Amniotic stem cell (primary cell): ENCODE measurements at regions not wholly inside any gene's neighbourhood (a gene's known extent, or its start where the extent isn't known, plus 50 kb on each side); places are given as distances from the start of the nearest gene placed in this dataset.
"Not testable (repeated sequence)": the region's sequence is repeated elsewhere in the genome, so short reads cannot be mapped to it uniquely, and the experiment has no call there.

Experiments used
- DNase-seq: peaks from one replicate; lab custom pipeline; 2025; lab: John Stamatoyannopoulos, UW

DNA sequence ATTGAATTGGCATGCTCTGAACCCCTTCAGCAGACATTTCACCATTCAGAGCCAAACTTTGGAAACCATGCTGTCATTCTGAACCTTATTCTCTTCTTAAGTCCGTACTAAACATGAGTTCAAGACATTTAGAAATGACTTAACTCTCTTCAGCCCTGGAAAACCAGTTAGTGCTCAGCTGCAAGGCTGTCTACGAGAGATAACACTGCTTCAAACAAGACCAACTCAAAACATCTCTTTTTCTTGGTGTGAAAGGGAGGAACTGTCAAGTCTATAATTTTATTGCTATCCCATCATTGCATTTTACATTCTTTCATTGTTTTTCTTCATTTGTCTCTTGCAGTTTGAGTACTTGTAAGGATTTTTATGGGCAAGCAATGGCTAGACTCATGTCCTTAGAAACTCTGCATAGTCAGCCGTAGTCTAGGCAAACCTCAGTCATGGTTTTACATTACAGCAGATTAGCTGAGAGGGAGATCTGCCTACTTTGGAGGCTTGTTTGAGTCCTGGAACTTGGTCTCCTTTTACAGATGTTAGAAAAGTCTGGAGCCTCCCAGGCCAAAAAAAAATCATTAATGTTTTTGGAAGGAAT lies 120.6 kb upstream of the JADE1 start:
- no peak for DNase-seq

DNA sequence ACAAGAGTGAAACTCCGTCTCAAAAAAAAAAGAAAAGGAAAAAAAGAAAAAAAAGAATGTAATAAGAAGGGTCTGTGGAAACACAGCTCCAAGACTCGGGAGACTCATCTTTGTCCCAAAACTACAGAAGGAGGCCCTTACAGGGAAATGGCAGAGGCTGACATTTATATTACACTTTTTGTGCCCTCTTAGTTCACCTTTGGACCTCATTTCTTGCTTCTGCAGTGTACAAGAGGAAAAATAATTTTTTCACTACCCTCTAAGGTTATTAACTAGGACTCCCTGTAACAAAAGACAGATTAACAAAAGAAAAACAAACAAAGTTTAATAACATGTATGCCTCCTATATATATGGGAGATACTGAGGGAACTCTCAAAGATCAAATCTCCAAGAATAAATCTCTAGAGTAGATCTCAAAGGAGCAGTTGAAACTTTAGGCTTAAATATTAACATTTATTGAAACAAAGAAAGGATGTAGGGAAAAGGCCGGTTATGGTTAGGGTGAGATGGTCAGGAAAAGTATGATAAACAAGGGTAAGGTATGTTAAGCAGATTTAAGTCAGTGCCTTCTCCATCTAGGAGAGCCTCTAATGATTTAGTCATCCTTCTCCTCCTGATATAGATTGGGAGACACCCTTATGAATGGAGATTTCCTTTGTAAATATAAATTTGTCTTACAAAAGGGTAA lies 121.3 kb upstream of the JADE1 start:
- no peak for DNase-seq

DNA sequence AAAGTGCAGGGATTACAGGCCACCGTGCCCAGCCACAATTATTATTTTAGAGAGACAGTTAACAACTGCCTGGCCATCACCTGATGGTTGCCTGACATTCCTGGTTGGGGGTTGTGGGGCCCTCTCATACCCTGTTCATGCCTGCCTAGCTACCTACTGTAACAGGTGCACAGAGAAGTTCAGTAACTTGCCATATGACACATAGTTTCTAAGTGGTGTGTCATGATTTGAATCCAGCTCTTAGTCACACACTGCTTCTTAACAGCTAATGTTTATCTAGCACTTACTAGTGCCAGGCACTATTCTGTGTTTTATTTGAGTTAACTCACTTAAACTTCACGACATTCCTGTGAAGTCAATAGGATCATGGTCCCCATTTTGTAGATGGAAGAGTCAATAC lies 122.7 kb upstream of the JADE1 start:
- DNase-seq = no peak

DNA sequence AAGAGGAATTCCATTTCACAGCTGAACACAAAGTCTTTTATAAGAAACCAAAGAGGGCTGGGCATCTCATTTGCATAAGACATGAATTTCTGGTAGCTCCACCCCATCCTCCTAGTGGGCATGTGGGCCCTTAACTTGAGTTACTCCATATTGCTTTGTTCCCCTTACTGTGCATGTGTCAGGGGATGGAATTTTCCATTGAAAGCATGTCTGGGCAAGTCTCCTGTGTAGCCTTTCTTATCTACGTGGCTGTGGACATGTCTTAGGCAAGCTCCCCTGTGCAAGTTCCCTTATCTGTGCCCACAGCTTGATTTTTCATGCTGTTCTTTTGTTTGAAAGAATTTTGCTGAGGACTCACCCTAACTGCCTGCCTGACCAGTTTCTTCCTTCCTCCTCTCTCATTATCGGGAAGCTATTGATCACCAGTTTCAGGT lies 123.5 kb upstream of the JADE1 start:
- DNase-seq = no peak

DNA sequence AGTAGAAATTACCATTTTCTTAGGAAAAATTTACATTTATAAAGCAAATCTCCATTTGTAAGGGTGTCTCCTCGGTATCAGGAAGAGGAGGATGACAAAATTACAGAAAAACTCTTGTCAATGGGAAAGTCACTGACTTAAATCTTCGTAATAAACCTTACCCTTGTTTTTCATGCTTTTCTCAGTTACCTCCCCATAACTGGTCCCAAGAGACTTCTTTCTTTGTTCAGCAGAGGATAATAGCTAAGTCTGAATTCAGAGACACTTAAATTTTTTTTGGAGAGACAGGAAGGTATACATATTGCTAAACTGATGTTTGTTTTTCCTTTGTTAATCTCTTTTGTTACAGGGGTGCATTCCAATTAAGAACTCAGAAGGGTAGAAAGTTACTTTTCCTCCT lies 125.5 kb upstream of the JADE1 start:
- DNase-seq = no peak

DNA sequence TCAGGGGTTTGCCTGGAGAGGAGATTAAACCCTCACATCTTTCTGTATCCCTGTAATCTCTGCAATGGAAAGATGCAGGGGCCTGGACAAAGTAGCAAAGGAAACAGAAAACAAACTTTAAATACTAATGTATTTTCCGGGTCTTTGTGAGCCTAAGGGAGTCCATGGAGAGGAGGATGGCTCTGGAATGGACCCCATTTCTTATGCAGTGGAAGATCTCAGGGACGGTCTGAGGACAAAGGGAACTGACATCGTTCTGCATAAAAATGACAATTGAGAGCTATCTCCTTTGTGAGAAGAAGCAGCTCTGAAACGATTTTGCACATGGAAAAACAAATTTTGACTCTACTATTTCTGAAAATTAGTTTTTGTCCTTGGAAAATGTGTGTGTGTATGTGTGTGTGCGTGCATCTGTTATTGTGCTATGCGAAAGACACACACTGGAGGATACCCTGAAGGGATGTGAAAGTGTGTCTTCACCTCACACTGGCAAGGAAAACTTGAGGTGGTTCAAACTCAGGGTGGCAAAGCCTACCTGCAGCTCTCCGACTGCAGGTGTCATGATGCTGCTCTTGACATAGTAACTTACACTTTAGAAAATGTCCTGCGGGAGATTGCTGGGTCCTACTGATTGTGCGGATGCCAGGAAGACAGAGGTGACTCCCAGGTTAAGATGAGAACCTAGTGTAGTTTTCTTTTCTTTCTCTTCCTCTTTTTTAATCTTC lies 126.4 kb upstream of the JADE1 start:
- no peak for DNase-seq

DNA sequence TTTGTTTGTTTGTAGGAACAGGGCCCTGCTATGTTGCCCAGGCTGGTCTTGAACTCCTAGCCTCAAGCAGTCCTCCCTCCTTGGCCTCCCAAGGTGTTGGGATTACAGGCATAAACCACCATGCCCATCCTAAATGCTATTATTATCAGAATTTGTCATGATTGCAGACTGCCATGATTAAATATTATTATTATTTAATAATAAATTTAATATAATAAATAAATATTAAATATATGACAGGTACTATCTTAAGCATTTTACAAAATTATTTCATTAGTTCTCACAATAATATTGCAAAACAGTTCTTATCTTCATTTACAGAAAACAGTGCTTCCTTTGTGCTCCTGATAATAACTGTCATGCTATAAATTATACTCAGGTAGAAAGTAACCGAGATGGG lies 133.4 kb upstream of the JADE1 start:
- DNase-seq = no peak

DNA sequence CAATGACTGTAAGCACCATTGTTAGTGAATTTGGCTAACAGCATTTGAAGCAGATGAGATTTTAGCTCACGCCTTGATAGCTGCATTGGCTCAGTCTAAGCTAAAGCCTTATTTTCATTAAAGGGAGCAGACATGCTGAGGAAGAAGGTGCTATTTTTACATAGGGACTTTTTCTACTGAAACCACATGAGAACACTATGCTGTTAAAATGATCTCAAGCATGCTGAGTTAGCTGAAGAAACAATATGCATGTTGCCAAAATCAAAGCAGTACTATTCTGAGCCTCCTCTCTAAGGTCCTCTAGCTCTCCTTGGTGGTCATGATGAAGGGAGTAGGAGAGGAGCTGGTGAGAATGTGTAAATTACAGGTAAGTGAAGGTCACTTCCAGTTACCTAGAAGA lies 134.4 kb upstream of the JADE1 start:
- no peak for DNase-seq

DNA sequence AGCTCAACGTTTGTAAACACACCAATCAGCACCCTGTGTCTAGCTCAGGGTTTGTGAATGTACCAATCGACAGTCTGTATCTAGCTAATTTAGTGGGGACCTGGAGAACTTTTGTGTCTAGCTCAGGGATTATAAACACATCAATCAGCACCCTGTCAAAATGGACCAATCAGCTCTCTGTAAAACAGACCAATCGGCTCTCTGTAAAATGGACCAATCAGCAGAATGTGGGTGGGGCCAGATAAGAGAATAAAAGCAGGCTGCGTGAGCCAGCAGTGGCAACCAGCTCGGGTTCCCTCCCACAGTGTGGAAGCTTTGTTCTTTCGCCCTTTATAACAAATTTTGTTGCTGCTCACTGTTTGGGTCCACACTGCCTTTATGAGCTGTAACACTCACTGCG lies 136.3 kb upstream of the JADE1 start:
- not testable (repeated sequence) for DNase-seq

DNA sequence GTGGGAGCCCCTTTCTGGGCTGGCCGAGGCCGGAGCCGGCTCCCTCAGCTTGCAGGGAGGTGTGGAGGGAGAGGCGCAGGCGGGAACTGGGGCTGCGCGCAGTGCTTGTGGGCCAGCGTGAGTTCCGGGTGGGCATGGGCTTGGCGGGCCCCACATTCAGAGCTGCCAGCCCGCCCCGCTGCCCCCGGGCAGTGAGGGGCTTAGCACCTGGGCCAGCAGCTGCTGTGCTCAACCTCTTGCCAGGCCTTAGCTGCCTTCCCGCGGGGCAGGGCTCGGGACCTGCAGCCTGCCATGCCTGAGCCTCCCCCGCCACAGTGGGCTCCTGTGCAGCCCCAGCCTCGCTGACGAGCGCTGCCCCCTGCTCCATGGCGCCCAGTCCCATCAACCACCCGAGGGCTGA lies 136.9 kb upstream of the JADE1 start:
- DNase-seq = not testable (repeated sequence)

DNA sequence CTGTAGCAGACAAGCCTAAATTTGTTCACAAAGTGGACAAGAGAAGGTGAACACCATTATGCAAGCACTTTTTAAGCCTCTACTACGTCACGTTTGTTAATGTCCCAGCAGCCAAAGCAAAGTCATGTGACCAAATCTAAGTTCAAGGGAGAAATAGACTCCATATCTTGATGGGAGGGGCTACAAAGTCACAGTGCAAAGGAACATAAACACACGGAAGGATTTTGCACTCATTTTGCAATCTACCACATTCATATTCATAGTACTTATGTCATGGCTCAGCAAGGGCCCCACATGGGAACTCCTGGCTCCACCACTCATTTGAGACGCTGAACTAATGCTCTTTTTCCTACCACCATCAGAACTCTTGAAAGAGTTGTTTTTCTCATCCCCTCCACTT lies 139.0 kb upstream of the JADE1 start:
- no peak for DNase-seq

DNA sequence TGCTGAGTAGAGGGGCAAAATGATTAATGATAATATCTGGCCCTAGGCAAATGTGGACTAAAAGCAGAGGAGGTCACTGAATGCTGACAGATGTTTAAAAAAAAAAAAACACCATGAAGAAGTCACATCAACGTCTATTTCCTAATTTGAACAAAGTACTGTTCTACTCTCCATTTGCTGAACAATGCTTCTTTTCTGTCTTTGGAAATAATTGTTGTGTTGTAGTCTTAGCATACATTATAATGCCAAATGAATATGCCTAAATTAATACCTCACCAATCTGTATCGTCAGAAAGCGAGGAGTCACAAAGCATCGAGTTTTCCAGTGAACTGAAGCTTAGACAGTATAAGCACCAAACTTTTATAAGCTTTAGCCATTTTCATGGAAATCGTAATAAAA lies 140.9 kb upstream of the JADE1 start:
- no peak for DNase-seq

DNA sequence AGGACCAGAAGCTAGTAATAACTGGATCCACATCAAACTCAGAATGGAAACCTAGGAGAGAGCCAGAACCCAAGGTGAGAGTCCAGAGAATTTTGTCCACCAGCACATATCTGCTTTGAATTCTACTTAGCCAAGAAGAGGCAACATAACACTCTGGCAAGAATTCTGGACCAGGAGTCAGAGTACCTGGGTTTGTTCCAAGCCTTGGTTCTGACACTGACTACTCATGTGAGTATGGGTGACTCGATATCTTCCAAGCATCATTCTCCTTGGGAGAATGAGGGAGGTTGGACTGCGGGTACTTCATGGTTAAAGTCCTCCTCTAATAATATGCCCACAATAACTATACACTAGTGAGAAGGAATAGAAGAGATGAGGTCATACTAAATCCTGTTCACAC lies 144.0 kb upstream of the JADE1 start:
- no peak for DNase-seq

DNA sequence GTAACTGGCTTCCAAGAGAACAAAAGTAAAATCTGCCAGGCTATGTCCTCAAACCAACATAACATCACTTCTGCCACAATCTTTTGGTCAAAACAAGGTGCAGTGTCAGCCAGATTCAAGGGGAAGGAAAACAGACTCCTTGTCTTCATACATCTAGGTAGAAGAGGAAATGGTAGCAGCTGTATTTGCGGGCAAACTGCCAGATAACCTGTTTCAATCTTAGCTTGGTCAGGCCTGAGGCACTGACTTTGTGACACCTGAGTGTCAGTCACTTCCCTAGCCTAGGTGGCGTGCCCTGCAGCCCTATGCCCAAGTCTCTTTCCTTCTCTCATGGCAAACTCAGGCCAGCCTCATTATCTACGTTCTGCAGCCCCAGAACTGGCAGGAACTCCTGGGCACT lies 146.2 kb upstream of the JADE1 start:
- no peak for DNase-seq

DNA sequence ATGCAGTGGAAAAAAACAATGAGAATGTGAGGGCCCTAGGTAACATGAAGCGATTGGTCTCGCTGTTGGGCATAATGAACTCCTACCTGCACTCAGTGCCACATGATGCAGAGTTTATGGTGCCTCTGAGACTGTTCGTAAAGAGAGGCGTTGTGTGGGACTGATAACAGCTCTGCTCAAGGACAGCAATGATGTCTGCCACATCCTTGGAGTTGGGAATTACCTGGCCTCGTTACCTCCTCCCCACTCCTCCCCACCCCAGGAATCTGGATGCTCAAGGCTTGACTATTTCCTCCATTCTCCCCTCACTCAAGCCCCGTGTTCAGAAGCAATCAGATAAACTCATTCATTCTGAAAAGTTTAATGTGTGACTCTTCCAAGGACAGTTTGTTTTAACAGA lies 148.0 kb upstream of the JADE1 start:
- DNase-seq = no peak

DNA sequence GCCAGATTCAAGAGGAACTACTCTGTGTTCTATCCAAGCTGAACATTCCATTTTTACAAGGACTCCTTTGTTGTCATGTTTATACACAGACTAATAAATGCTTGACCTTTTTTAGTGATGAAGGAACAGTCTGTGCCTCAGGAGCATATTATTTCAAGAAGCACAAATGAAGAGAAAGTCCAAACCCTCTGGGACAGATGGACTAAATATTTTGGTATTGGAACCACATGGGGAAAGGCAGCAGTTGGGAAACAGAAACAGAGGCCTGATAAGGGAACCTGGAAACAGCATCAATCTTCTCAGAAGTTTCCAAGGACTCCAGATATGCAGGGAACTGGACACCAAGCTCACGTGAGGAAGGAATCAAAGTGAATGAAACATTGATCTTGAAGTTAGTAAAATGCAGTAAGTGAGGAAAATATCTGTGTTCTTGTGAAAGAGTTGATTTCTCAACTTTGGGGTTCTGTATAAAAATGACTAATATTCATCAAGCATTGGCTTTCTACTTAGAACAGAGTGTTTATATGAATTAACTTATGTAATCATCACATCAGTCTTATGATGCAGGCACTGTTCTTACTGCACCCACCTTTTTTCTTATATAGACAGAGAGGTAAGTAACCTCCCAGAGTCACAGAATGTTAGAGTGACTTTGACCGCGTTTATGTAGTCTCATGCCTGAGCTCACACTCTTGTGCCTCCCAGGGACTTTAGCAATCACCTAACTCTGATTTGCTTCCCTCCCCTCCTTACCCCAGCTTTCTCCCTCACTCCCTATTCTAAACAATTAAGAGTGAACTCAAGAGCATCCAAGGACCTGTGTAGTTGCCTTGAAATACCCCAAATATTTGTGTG lies 148.9 kb upstream of the JADE1 start:
- DNase-seq = no peak

DNA sequence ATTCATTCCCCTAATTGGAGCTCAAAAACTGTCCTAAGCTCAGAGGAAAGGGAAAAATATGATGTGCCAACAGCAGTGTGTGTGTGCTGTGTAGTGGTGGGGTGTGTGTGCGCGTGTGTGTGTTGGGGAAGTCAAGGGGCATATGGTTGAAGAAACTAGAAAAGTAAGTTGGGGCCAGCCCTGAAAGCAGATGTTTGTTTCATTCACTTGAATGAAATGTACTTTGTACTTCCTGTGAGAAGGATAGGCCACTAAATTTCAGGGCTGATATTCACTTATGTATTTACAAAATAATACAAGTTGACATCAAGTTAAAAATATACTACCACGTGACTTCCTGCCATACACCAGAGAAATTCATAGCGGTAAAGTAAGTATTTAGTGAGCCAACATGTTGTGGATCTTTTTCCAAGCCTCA lies 151.3 kb upstream of the JADE1 start:
- DNase-seq = no peak

DNA sequence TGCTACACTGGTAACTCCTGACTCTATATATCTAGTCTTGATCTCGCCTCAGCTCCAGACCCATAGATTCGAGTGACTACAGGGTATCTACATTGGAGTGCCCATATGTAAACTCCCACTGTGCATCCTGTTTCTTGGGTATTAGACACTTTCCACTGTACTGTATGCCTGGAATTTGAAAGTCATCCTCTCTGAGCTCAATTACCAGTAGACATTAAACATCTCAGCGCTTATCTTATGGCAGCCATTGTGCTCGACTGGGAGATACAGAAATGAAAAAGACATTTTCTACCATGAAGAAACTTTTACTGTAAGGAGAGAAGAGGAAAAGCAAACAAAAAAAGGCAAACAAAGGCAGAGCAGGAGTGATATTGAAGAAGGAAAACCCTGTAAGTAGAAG lies 151.9 kb upstream of the JADE1 start:
- no peak for DNase-seq

DNA sequence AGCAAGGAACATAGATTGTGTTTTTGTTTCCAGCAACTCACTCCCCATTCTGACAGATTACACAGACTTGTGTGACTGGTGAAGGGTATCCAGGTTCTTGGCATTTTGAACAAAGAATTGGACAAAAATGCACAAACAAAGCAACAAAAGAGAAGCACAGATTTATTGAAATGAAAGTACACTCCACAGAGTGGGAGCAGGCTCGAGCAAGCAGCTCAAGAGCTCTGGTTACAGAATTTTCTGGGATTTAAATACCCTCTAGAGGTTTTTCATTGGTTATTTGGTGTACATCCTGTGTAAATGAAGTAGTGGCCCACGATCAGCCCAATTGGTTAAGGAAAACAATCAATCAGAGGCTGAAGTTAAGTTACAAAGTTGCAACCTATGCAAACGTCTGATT lies 155.0 kb upstream of the JADE1 start:
- DNase-seq = no peak

DNA sequence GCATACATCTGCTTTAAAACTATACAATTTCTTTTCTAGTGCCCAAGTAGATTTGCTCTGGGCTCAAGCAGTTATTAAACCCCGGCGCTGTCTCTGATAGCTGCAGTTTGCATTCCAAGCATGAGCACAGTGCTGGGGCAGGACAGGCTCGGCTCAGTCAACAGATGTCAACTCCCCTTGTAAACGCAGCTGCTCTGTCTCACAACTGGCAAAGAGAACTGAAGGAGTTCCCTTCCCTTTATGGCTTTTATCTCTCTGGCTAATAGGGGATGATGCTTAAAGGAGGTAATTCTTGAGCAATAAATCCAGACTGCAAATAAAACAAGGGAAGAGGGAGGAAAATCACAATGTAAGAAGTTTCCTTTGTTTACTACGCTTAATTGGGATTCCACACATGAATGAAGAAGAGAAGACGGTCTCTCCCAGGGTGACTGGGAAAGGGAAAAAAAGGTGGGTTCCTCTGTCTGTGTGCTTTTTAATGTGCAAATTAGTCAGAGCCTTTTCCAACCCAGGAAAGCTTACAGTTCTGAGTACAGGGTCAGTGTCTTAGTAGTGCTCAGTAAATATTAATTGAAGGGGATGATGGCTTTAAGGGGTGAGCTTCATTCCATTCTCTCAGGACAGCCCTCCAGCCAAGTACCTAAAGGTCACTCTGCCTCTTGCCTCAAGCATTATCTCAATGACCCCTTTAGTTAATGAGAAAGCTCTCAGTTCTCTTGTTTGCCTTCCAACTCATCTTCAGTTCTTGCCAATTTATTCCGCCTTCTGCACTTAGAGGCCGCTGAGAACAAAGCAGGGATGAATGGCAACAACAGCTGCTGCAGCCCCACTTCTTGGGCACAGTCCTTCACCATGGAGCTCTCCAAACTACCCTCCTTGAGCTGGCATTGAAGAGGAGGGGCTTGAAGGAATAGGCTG lies 155.7 kb upstream of the JADE1 start:
- no peak for DNase-seq

DNA sequence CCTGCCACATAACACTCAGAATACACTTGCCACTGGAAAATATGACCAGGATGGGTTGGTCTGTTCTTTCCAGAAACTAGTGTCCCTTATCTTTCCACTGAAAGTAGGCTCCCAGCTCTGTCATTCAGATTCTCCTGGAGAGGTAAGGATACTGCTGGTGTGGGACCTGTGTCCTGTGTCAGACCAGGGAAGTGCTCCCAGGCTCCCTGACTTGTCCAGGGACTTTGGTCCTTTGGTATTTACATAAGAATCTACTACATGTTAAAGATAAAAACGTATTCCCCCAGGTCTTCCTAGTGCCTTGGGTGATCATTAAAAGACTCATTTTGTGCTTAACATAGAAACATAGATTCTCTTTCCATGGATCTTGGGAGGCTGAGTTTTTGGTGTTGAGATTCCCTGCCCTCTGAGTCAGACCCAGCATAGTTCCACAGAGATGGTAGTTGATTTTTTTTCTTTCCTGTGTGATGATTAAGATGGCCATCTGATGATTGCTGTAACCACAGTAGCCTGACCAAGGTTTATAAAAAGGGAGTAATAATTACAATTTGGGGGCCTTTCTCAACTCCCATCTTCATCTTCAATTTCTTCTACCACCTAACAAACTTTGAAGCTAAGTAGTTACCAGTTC lies 159.8 kb upstream of the JADE1 start:
- no peak for DNase-seq
